ENCODE measurements at regions not wholly inside any gene's neighbourhood (a gene's known extent, or its start where the extent isn't known, plus 50 kb on each side); places are given as distances from the start of the nearest gene placed in this dataset.
"Not testable (repeated sequence)": the region's sequence is repeated elsewhere in the genome, so short reads cannot be mapped to it uniquely, and the experiment has no call there.

- Histone ChIP-seq H3K27me3 (ENCODE audit: control insufficient read depth, insufficient read depth, low read length) (no peaks in the 10 kb centered on the region), H3K9ac (ENCODE audit: low read length) (no peak overlapping the region), H3K4me3 (ENCODE audit: low read length) (no peak overlapping the region), H3K27ac (ENCODE audit: low read depth, low read length) (no peak overlapping the region), H3K4me1 (ENCODE audit: control insufficient read depth, insufficient read depth, low read length) (no peaks in the 10 kb centered on the region), H3K36me3 (ENCODE audit: control insufficient read depth, insufficient read depth, low read length) (no peaks in the 10 kb centered on the region)
These were observed 175.8 kb downstream of the ATP23 start for GRCh38 chr12:58117201-58117600.

DNA sequence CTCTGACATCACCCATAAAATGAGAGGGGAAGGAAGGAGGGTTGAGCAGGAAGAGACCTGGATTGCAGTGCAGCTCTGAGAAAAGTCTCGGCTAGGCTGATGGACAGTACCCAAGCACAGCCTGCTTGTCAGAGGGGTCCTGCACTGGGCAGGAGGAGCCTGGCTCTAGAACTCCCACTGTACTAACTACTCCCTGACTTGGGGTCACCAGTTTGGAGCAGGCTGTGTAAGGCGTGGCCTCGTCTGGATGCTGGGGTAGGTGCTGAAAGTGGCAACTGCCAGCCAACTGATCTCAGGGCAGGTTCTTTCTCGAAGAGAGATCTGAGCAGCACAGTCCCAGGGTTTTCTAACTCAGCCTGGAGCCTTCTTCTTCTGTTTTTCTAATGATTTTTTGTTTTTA lies 176.3 kb downstream of the ATP23 start:
- Histone ChIP-seq H3K4me3 (ENCODE audit: low read length) (no peak overlapping the region), H3K9ac (ENCODE audit: low read length) (no peak overlapping the region), H3K27me3 (ENCODE audit: control insufficient read depth, insufficient read depth, low read length) (no peaks in the 10 kb centered on the region), H3K4me1 (ENCODE audit: control insufficient read depth, insufficient read depth, low read length) (no peaks in the 10 kb centered on the region), H3K36me3 (ENCODE audit: control insufficient read depth, insufficient read depth, low read length) (no peaks in the 10 kb centered on the region), H3K27ac (ENCODE audit: low read depth, low read length) (no peak overlapping the region)

GRCh38 chr12:58125761-58126160 lies 184.4 kb downstream of the ATP23 start:
- not testable (repeated sequence) for H3K9ac ChIP-seq (ENCODE audit: low read length); H3K4me1 ChIP-seq (ENCODE audit: control insufficient read depth, insufficient read depth, low read length); H3K4me3 ChIP-seq (ENCODE audit: low read length); H3K27me3 ChIP-seq (ENCODE audit: control insufficient read depth, insufficient read depth, low read length); H3K27ac ChIP-seq (ENCODE audit: low read depth, low read length); H3K36me3 ChIP-seq (ENCODE audit: control insufficient read depth, insufficient read depth, low read length)

DNA sequence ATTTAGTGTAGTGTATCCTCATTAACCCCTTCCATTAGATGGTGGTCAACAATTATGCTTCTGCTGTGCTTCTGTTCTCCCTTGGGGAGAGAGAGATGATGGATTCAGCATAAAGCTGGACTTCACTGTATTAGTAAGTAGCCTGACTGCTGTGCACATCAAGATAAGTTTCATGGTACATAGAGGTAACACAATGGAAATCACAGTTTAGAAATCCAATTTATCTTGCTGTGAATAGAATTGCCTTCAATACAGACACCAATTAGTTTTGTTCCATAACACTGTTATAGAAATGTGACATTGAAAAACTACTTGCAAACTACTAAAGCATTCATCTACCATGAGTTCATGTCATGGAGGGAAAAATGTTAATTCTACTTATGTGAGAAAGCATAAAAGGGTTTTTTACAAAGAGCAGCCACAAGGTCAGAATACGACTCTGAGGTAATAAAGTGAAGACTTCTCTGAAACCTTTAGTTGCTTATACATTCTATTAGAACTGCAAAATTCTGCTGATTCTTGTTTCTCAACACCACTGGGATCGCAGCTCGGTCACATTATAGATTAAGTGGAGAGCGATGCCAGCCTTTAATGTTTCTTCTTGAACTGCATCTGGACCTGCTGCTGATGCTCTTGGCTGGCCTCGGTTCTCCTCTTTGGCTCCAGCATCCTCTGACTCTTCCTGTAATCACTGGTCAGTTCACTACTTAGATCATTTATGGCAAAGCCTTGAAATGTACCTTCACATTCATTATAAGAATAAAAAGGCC lies 190.8 kb downstream of the ATP23 start:
- Histone ChIP-seq H3K36me3 (ENCODE audit: control insufficient read depth, insufficient read depth, low read length) (no peaks in the 10 kb centered on the region), H3K9ac (ENCODE audit: low read length) (no peak overlapping the region), H3K4me3 (ENCODE audit: low read length) (no peak overlapping the region), H3K27me3 (ENCODE audit: control insufficient read depth, insufficient read depth, low read length) (no peaks in the 10 kb centered on the region), H3K27ac (ENCODE audit: low read depth, low read length) (no peak overlapping the region), H3K4me1 (ENCODE audit: control insufficient read depth, insufficient read depth, low read length) (no peaks in the 10 kb centered on the region)

DNA sequence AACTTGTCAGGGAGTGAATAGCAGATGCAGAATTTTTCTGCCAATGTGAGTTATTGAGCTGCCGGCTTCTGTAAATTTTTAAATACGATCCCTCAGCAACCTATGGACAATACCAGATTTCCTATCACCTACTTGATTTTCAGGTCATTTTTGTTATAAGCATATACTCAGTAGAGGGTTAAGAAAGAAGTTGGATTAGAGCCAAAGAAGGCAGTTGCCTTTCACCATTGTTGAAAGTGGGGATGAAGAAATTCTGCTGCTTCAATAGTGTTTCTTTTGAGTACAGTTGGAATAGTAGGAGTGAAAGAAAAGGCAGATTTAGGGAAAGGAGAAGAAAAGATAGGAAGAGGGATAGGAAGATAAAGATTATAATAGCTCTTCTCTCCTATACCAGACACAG lies 197.1 kb downstream of the ATP23 start:
- Histone ChIP-seq H3K4me1 (ENCODE audit: control insufficient read depth, insufficient read depth, low read length) (no peaks in the 10 kb centered on the region), H3K9ac (ENCODE audit: low read length) (no peak overlapping the region), H3K27me3 (ENCODE audit: control insufficient read depth, insufficient read depth, low read length) (no peaks in the 10 kb centered on the region), H3K27ac (ENCODE audit: low read depth, low read length) (no peak overlapping the region), H3K4me3 (ENCODE audit: low read length) (no peak overlapping the region), H3K36me3 (ENCODE audit: control insufficient read depth, insufficient read depth, low read length) (no peaks in the 10 kb centered on the region)

DNA sequence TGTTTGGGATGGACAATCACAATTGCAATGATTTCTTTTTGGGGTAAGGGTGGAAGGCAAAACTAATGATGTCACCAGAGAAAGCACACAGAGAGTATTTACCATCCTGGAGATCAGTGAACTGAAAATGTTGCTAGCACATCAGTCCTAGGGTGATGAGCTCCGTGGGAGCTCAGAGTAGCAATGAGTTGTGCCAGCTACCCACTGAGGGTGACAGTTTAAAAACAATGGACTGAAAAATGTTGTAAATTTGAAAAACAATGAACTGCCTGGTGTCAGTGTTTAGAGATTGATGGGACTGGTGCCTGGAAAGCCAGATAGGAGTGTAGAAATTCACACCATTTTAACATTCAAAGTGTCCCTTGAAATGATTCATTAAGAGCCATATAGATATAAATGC lies 198.5 kb downstream of the ATP23 start:
- Histone ChIP-seq H3K9ac (ENCODE audit: low read length) (no peak overlapping the region), H3K36me3 (ENCODE audit: control insufficient read depth, insufficient read depth, low read length) (no peaks in the 10 kb centered on the region), H3K4me3 (ENCODE audit: low read length) (no peak overlapping the region), H3K27ac (ENCODE audit: low read depth, low read length) (no peak overlapping the region), H3K4me1 (ENCODE audit: control insufficient read depth, insufficient read depth, low read length) (no peaks in the 10 kb centered on the region), H3K27me3 (ENCODE audit: control insufficient read depth, insufficient read depth, low read length) (no peaks in the 10 kb centered on the region)

GRCh38 chr12:58140395-58140794 lies 199.0 kb downstream of the ATP23 start:
- H3K4me3 ChIP-seq (ENCODE audit: low read length) = no peak overlapping the region
- H3K9ac ChIP-seq (ENCODE audit: low read length) = no peak overlapping the region
- no peaks in the 10 kb centered on the region for H3K27me3 ChIP-seq (ENCODE audit: control insufficient read depth, insufficient read depth, low read length)
- H3K27ac ChIP-seq (ENCODE audit: low read depth, low read length) = no peak overlapping the region
- no peaks in the 10 kb centered on the region for H3K4me1 ChIP-seq (ENCODE audit: control insufficient read depth, insufficient read depth, low read length)
- H3K36me3 ChIP-seq (ENCODE audit: control insufficient read depth, insufficient read depth, low read length) = no peaks in the 10 kb centered on the region

DNA sequence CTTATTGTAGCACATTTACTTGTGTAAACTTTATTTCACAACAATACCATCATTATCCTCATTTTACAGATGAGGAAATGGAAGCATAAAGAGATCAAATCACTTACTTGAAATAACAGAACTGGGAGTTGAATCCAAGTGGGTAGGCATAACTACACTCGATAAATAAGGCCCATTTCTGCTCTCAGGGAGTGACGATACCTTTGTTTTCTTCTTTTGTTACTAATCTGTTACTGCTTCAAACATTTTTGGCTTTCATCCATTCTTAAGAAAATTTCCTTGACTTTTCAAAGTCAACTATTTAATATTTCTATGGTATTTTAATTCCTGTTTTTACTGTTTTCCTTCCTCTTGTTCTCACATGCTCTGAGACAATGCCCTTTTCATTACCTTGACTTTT lies 201.6 kb downstream of the ATP23 start:
- H3K36me3 ChIP-seq (ENCODE audit: control insufficient read depth, insufficient read depth, low read length) = no peaks in the 10 kb centered on the region
- H3K4me1 ChIP-seq (ENCODE audit: control insufficient read depth, insufficient read depth, low read length) = no peaks in the 10 kb centered on the region
- no peak overlapping the region for H3K4me3 ChIP-seq (ENCODE audit: low read length)
- no peak overlapping the region for H3K27ac ChIP-seq (ENCODE audit: low read depth, low read length)
- H3K9ac ChIP-seq (ENCODE audit: low read length) = no peak overlapping the region
- no peaks in the 10 kb centered on the region for H3K27me3 ChIP-seq (ENCODE audit: control insufficient read depth, insufficient read depth, low read length)

GRCh38 chr12:58143498-58143995 lies 202.2 kb downstream of the ATP23 start:
- Histone ChIP-seq H3K9ac (ENCODE audit: low read length) (no peak overlapping the region), H3K4me1 (ENCODE audit: control insufficient read depth, insufficient read depth, low read length) (no peaks in the 10 kb centered on the region), H3K4me3 (ENCODE audit: low read length) (no peak overlapping the region), H3K27me3 (ENCODE audit: control insufficient read depth, insufficient read depth, low read length) (no peaks in the 10 kb centered on the region), H3K36me3 (ENCODE audit: control insufficient read depth, insufficient read depth, low read length) (no peaks in the 10 kb centered on the region), H3K27ac (ENCODE audit: low read depth, low read length) (no peak overlapping the region)

GRCh38 chr12:58148405-58148804 lies 207.0 kb downstream of the ATP23 start:
- no peaks in the 10 kb centered on the region for H3K27me3 ChIP-seq (ENCODE audit: control insufficient read depth, insufficient read depth, low read length)
- no peak overlapping the region for H3K4me3 ChIP-seq (ENCODE audit: low read length)
- no peak overlapping the region for H3K9ac ChIP-seq (ENCODE audit: low read length)
- no peaks in the 10 kb centered on the region for H3K4me1 ChIP-seq (ENCODE audit: control insufficient read depth, insufficient read depth, low read length)
- H3K27ac ChIP-seq (ENCODE audit: low read depth, low read length) = no peak overlapping the region
- H3K36me3 ChIP-seq (ENCODE audit: control insufficient read depth, insufficient read depth, low read length) = no peaks in the 10 kb centered on the region

GRCh38 chr12:58148976-58149375 lies 207.6 kb downstream of the ATP23 start:
- H3K27me3 ChIP-seq (ENCODE audit: control insufficient read depth, insufficient read depth, low read length) = no peaks in the 10 kb centered on the region
- H3K9ac ChIP-seq (ENCODE audit: low read length) = no peak overlapping the region
- H3K4me3 ChIP-seq (ENCODE audit: low read length) = no peak overlapping the region
- no peaks in the 10 kb centered on the region for H3K36me3 ChIP-seq (ENCODE audit: control insufficient read depth, insufficient read depth, low read length)
- H3K27ac ChIP-seq (ENCODE audit: low read depth, low read length) = no peak overlapping the region
- no peaks in the 10 kb centered on the region for H3K4me1 ChIP-seq (ENCODE audit: control insufficient read depth, insufficient read depth, low read length)

DNA sequence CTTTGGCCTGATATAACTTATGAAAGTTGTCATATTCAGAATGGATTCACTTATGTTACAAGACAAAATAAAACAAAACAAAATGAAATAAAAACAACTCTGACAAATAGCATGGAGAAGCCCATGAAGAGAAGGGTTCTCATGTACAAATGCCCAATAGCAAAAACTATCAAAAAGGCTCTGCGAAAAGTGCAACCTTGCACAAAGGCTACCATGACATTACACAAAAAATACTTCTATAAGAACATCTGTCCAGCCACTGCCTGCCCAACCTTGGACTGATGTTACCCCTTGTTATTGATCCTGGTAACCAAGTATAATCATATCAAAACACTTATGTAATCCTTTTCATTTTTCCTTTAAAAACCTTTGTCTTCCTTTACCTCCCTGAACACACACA lies 213.0 kb downstream of the ATP23 start:
- H3K9ac ChIP-seq (ENCODE audit: low read length) = no peak overlapping the region
- no peak overlapping the region for H3K27ac ChIP-seq (ENCODE audit: low read depth, low read length)
- H3K4me1 ChIP-seq (ENCODE audit: control insufficient read depth, insufficient read depth, low read length) = no peaks in the 10 kb centered on the region
- no peaks in the 10 kb centered on the region for H3K36me3 ChIP-seq (ENCODE audit: control insufficient read depth, insufficient read depth, low read length)
- H3K27me3 ChIP-seq (ENCODE audit: control insufficient read depth, insufficient read depth, low read length) = no peaks in the 10 kb centered on the region
- no peak overlapping the region for H3K4me3 ChIP-seq (ENCODE audit: low read length)

DNA sequence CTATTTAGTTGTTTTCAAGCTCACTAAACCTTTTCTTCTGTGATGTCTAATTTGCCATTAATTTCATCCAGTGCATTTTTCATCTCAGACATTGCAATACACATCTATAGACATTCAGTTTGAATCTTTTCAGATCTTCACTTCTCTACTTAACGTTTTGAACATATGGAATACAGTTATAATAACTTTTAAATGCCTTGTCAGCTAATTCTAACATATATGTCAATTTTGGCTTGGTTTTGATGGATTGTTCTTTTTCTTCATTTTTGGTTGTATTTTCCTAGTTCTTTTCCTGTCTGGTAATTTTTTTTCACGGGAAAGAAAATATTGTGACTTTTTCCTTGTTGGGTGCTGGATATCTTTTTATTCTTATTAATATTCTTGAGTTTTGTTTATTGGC lies 215.3 kb downstream of the ATP23 start:
- H3K27ac ChIP-seq (ENCODE audit: low read depth, low read length) = no peak overlapping the region
- H3K4me1 ChIP-seq (ENCODE audit: control insufficient read depth, insufficient read depth, low read length) = no peaks in the 10 kb centered on the region
- H3K9ac ChIP-seq (ENCODE audit: low read length) = no peak overlapping the region
- H3K27me3 ChIP-seq (ENCODE audit: control insufficient read depth, insufficient read depth, low read length) = no peaks in the 10 kb centered on the region
- no peak overlapping the region for H3K4me3 ChIP-seq (ENCODE audit: low read length)
- H3K36me3 ChIP-seq (ENCODE audit: control insufficient read depth, insufficient read depth, low read length) = no peaks in the 10 kb centered on the region
